GM19395 (cell line): ENCODE measurements at regions not wholly inside any gene's neighbourhood (a gene's known extent, or its start where the extent isn't known, plus 50 kb on each side); places are given as distances from the start of the nearest gene placed in this dataset.
A peak's percentile ranks its signal among the peaks of the same experiment; 100 is the strongest.

Experiments
- ATAC-seq: cut with Tn5 transposase; IDR thresholded peaks from one replicate; pipeline ENCODE4 v1.9.1; 2021; ENCODE audit warnings: mild to moderate bottlenecking, moderate library complexity; ENCODE audit not compliant: unreplicated experiment

- ATAC-seq = no peak
Observed at GRCh38 chr10:117427356-117427755, 52.1 kb upstream of the PDZD8 start.

DNA sequence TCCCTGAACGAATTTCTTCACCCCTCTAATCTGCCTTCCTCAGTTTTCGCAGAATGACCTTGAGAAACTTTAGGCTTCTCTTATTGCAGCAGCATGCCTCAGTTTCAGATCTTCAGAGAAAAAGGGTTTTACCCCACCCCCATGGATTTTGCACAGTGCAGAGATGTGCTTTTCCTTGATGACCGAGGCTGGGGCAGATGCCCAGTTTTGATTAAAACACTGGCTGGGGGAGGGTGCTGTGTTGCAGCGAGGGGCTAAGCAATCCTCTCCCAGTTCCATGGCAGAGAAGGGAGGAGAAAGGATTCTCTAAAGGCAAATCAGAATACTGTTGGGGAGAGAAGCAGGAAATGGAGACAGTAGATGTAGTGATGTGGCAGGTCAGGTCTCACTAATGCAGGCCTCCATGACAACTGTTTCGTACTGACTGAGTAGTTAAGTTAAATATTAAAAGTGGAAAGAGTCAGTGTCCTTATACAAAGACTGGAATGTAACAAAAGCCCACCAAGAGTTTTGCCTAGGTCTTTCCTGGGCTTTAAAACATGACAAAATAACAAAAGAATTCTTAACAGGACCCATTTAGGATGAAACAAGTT lies 50.8 kb upstream of the PDZD8 start:
- ATAC-seq = peak; percentile 94

- no peak for ATAC-seq
Observed at GRCh38 chr10:117424883-117425649, 49.8 kb upstream of the PDZD8 start.
